ENCODE measurements at regions not wholly inside any gene's neighbourhood (a gene's known extent, or its start where the extent isn't known, plus 50 kb on each side); places are given as distances from the start of the nearest gene placed in this dataset.

GRCh38 chr4:136768213-136768924 is 763.9 kb downstream of the PCDH18 start:
- peak in 1 of 2 donors; percentile 1 for DNase-seq (ENCODE audit: low read depth in 2 of 2)
- TF ChIP-seq CTCF (IDR thresholded peaks at IDR 0.05; ENCODE audit: low read depth, low read length), result no peak
- H3K4me3 ChIP-seq (replicated peaks in 1 of 2; ENCODE audit: low read depth in 2 of 2, low read length in 2 of 2), result no peak overlapping the region

GRCh38 chr4:136763919-136764318 is 768.4 kb downstream of the PCDH18 start:
- no peak overlapping the region for H3K4me3 ChIP-seq (replicated peaks in 1 of 2; ENCODE audit: low read depth in 2 of 2, low read length in 2 of 2)
- no peak for DNase-seq (ENCODE audit: low read depth in 2 of 2)
- no peak for TF ChIP-seq CTCF (IDR thresholded peaks at IDR 0.05; ENCODE audit: low read depth, low read length)

GRCh38 chr4:136755531-136755916 is 776.8 kb downstream of the PCDH18 start:
- TF ChIP-seq CTCF (IDR thresholded peaks at IDR 0.05; ENCODE audit: low read depth, low read length), result no peak
- H3K4me3 ChIP-seq (replicated peaks in 1 of 2; ENCODE audit: low read depth in 2 of 2, low read length in 2 of 2), result no peak overlapping the region
- no peak for DNase-seq (ENCODE audit: low read depth in 2 of 2)

- DNase-seq (ENCODE audit: low read depth in 2 of 2), result no peak
- no peak overlapping the region for H3K4me3 ChIP-seq (replicated peaks in 1 of 2; ENCODE audit: low read depth in 2 of 2, low read length in 2 of 2)
- TF ChIP-seq CTCF (IDR thresholded peaks at IDR 0.05; ENCODE audit: low read depth, low read length), result no peak
Measured at GRCh38 chr4:136754810-136755530, 777.3 kb downstream of the PCDH18 start.

GRCh38 chr4:136751556-136751955 is 780.7 kb downstream of the PCDH18 start:
- DNase-seq (ENCODE audit: low read depth in 2 of 2), result peak in 1 of 2 donors; percentile 15
- H3K4me3 ChIP-seq (replicated peaks in 1 of 2; ENCODE audit: low read depth in 2 of 2, low read length in 2 of 2), result no peak overlapping the region

GRCh38 chr4:136750897-136751296 is 781.4 kb downstream of the PCDH18 start:
- no peak for TF ChIP-seq CTCF (IDR thresholded peaks at IDR 0.05; ENCODE audit: low read depth, low read length)
- no peak overlapping the region for H3K4me3 ChIP-seq (replicated peaks in 1 of 2; ENCODE audit: low read depth in 2 of 2, low read length in 2 of 2)
- DNase-seq (ENCODE audit: low read depth in 2 of 2), result peak in 1 of 2 donors; percentile 60

More at GRCh38 chr4:136751556-136751955, 780.7 kb downstream of the PCDH18 start:
- TF ChIP-seq CTCF (IDR thresholded peaks at IDR 0.05; ENCODE audit: low read depth, low read length), result no peak

All from cardiac fibroblast (primary cell).